Fibroblast of villous mesenchyme (primary cell): ENCODE measurements at regions not wholly inside any gene's neighbourhood (a gene's known extent, or its start where the extent isn't known, plus 50 kb on each side); places are given as distances from the start of the nearest gene placed in this dataset.

Experiments used
- DNase-seq: peaks from one replicate; pipeline ENCODE4 v3.0.0-alpha.2; 2010; ENCODE audit warnings: low read depth
- H3K4me3 ChIP-seq: 2 replicates; pipeline ENCODE4 v1.5.1; 2011; ENCODE audit warnings: low read depth, mild to moderate bottlenecking, low read length
- TF ChIP-seq, protein P1 (sequence below): IDR thresholded peaks from 2 replicates; pipeline ENCODE4 v1.5.1; 2012; ENCODE audit warnings: low read depth, mild to moderate bottlenecking, low read length; ENCODE audit not compliant: insufficient read depth

DNA sequence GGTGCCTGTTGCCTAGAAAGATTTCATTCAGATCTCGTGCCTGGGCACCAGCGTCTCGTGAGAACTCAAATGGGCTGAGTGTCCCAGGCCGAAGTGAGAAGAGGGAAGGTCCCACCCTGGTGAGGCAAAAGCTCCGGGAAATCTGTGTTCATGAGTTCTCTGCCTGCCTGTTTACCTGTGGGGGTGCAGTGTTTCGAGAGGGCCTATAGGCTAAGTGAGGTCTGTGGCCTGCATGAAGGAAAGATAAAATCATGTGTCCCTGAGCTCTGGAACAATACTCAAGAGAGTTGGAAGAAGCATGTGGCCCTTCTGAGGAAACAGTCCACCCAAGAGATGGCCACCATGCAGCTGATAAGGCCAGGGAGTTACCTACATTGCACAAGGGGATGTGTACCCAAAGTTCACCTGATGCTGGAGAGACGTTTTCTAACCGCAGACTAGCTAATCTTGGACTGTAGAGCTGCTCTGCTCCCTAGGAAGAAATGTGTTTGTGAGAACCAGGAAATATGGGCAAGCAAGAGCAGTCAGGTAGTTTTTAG is 63.5 kb upstream of the ST3GAL5 start:
- no peak for DNase-seq
- TF ChIP-seq, protein P1, sequence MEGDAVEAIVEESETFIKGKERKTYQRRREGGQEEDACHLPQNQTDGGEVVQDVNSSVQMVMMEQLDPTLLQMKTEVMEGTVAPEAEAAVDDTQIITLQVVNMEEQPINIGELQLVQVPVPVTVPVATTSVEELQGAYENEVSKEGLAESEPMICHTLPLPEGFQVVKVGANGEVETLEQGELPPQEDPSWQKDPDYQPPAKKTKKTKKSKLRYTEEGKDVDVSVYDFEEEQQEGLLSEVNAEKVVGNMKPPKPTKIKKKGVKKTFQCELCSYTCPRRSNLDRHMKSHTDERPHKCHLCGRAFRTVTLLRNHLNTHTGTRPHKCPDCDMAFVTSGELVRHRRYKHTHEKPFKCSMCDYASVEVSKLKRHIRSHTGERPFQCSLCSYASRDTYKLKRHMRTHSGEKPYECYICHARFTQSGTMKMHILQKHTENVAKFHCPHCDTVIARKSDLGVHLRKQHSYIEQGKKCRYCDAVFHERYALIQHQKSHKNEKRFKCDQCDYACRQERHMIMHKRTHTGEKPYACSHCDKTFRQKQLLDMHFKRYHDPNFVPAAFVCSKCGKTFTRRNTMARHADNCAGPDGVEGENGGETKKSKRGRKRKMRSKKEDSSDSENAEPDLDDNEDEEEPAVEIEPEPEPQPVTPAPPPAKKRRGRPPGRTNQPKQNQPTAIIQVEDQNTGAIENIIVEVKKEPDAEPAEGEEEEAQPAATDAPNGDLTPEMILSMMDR, result no peak
- no peak overlapping the region for H3K4me3 ChIP-seq

DNA sequence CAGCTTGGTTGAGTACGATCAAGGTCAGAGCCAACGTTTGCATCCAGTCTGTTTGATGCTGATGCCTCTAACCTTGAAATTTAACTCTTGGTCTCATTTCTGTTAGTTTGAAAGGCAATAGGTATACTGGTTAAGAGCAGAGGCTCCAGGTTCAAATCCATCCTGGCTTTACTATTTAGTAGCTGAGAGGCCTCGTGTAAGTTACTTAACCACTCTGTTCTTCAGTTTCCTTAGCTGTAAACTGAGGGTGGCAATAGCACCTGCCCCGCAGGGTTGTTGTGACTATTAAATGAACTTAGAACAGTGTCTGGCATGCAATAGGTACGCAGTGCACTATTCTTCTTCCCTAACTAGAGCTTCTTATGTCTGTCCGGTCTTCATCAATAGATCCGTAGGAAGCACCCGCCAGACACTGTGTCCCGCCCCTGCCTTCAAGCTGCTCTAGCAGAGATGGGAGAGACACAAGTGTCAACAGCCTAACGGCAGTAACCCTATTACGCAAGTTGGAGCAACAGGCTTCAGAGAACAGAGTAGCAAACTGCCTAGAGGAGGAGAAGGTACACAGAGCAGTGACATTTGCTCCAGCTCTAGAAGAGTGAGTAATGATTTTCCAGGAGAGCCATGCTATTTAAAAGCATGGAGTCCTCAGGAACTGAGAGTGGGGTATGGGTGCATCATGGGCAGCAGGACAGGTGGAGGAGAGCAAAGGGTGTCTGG is 62.7 kb upstream of the ST3GAL5 start:
- no peak overlapping the region for H3K4me3 ChIP-seq
- peak; percentile 21 for DNase-seq
- TF ChIP-seq, protein P1, result no peak

DNA sequence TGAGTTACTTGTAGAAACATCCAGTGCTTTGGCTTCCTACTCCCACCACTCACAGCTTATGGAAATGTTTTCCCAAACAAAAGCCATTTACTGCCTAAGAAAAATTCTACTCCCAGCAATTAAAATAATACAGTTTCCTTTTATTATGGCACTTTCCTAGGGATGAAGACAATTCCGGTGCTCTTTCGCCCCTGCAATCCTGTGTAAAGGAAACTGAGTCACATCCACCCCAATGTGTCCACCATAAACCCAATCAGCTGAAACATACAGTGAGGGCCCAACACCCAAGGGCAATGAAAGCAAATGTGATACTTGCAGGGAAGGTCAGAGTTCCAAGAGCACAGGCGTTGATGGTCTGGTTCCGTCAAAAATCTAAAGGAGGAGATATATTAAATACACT is 62.0 kb upstream of the ST3GAL5 start:
- TF ChIP-seq, protein P1, result no peak
- DNase-seq, result no peak
- no peak overlapping the region for H3K4me3 ChIP-seq

DNA sequence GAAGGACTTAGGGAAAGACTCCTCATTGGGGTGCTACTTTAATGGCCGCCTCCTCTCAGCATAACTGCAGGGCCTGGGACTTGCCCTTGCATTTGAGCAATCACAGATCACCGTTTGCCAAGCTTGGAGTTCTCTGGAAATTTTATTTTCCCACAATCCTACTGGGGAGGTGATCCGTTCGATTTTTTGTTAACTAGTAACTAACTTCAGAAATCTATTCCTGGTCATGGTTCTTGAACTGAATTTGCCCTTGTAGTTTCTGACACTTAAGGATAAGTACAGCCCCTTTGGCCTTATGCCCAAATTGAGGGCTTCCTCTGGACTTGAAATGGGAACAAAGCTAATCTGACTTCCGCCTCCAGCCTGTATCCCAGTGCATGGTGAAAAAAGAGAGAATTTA is 60.5 kb upstream of the ST3GAL5 start:
- H3K4me3 ChIP-seq, result no peak overlapping the region
- TF ChIP-seq, protein P1, result no peak
- DNase-seq, result no peak

DNA sequence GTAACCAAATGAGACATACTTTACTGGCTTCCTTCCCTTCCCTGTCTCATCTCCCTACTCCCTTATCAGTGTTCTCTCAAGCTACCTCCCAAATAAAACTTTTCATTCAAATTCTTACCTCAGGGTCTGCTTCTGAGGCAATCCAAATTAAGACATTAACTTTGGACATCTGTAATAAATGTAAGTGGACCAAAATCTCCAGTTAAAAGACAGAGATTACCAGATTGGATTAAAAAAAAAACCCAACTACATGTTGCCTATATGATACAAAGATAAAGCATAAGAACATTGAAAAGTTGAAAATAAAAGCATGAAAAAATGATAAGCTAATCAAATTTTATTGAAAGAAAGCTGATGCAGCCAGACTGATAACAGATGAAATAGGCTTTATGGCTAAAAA is 58.8 kb upstream of the ST3GAL5 start:
- TF ChIP-seq, protein P1, result no peak
- DNase-seq, result no peak
- H3K4me3 ChIP-seq, result no peak overlapping the region

DNA sequence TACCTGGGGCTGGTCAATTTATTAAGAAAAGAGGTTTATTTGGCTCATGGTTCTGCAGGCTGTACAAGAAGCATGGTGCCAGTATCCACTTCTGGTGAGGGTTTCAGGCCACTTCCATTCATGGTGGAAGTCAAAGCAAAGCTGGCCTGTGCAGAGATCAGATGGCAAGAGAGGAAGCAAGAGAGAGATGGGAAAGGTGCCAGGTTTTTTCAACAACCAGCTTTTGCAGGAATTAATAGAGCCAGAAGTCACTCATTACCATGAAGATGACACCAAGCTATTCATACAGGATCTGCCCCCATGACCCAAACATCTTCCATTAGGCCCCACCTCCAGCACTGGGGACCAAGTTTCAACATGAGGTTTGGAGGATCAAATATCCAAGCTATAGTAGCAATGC is 56.8 kb upstream of the ST3GAL5 start:
- TF ChIP-seq, protein P1, result no peak
- no peak for DNase-seq
- no peak overlapping the region for H3K4me3 ChIP-seq

DNA sequence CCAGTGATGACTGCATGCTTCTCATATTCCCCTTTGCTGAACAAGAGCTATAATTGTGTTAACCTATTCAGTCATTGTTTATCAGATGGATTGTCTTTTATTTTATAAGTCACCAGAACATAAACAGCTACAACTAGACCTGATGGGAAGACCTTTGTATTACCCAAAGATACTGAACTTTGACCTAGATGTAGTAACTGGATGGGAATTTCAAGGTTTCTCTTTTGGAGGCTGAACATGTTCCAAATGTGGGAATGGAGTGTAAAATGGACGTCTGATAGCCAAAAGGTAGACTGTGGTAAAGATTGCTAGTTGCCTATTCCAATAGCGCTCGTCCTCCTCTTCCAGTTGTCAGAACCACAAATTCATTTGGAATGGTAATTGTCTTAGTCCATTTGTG is 56.4 kb upstream of the ST3GAL5 start:
- TF ChIP-seq, protein P1, result no peak
- no peak for DNase-seq
- no peak overlapping the region for H3K4me3 ChIP-seq
